Cardiac muscle cell (in vitro differentiated cells and primary cell): ENCODE measurements at regions not wholly inside any gene's neighbourhood (a gene's known extent, or its start where the extent isn't known, plus 50 kb on each side); places are given as distances from the start of the nearest gene placed in this dataset.

Source experiments
- DNase-seq, 2 donors: peaks; one replicate each; pipeline versions ENCODE4 v3.0.0 to v3.0.0-alpha.2; 2010 to 2017; ENCODE audit warnings: low read depth in 1 of 2, low spot score in 1 of 2
- H3K27ac ChIP-seq: fragments of 200-600 bp; sonication (generic); 2 replicates; pipeline ENCODE4 v1.5.1; 2016
- H3K27me3 ChIP-seq: fragments of 200-600 bp; sonication (generic); 2 replicates; pipeline ENCODE4 v1.6.0; 2016; ENCODE audit warnings: control low read depth
- H3K36me3 ChIP-seq: fragments of 200-600 bp; sonication (generic); 2 replicates; pipeline ENCODE4 v1.5.1; 2016; ENCODE audit warnings: control low read depth
- H3K4me1 ChIP-seq: fragments of 200-600 bp; sonication (generic); 2 replicates; pipeline ENCODE4 v1.8.1; 2017; ENCODE audit warnings: low read depth, mild to moderate bottlenecking, mixed run types
- H3K4me3 ChIP-seq: fragments of 200-600 bp; sonication (generic); 2 replicates; pipeline ENCODE4 v1.5.1; 2016; ENCODE audit warnings: mild to moderate bottlenecking
- H3K9me3 ChIP-seq: fragments of 200-600 bp; sonication (generic); 2 replicates; pipeline ENCODE4 v1.5.1; 2017; ENCODE audit warnings: low read depth, mild to moderate bottlenecking, control low read depth
- CTCF ChIP-seq: IDR thresholded peaks from 2 replicates; pipeline ENCODE4 v1.5.1; 2012; ENCODE audit warnings: low read depth, mild to moderate bottlenecking, low read length

- Histone ChIP-seq H3K36me3 (no peaks in the 10 kb centered on the region), H3K27ac (no peak overlapping the region), H3K9me3 (no peaks in the 10 kb centered on the region), H3K4me1 (no peaks in the 10 kb centered on the region), H3K27me3 (no peaks in the 10 kb centered on the region), H3K4me3 (no peak overlapping the region)
- DNase-seq = no peak
- no peak for TF ChIP-seq CTCF
These were observed 84.1 kb downstream of the ACTBL2 start for GRCh38 chr5:57398413-57399093.

GRCh38 chr5:57396701-57397100 lies 85.9 kb downstream of the ACTBL2 start:
- H3K9me3 ChIP-seq = no peaks in the 10 kb centered on the region
- TF ChIP-seq CTCF = no peak
- no peaks in the 10 kb centered on the region for H3K36me3 ChIP-seq
- H3K27me3 ChIP-seq = no peaks in the 10 kb centered on the region
- DNase-seq = no peak
- H3K27ac ChIP-seq = no peak overlapping the region
- H3K4me3 ChIP-seq = no peak overlapping the region
- no peaks in the 10 kb centered on the region for H3K4me1 ChIP-seq

- H3K4me3 ChIP-seq = no peak overlapping the region
- no peaks in the 10 kb centered on the region for H3K4me1 ChIP-seq
- no peak for DNase-seq
- no peak overlapping the region for H3K27ac ChIP-seq
- H3K27me3 ChIP-seq = no peaks in the 10 kb centered on the region
- H3K36me3 ChIP-seq = no peaks in the 10 kb centered on the region
- H3K9me3 ChIP-seq = no peaks in the 10 kb centered on the region
- TF ChIP-seq CTCF = no peak
These were observed 88.0 kb downstream of the ACTBL2 start for GRCh38 chr5:57394421-57395210.

GRCh38 chr5:57386958-57387357 lies 95.7 kb downstream of the ACTBL2 start:
- no peak for TF ChIP-seq CTCF
- Histone ChIP-seq H3K9me3 (no peaks in the 10 kb centered on the region), H3K27me3 (no peaks in the 10 kb centered on the region), H3K4me3 (no peak overlapping the region), H3K27ac (no peak overlapping the region), H3K4me1 (no peaks in the 10 kb centered on the region), H3K36me3 (no peaks in the 10 kb centered on the region)
- DNase-seq = peak; percentile 58 to 79

GRCh38 chr5:57383093-57383861 lies 99.3 kb downstream of the ACTBL2 start:
- peak in 1 of 2 donors; percentile 90 for DNase-seq
- no peaks in the 10 kb centered on the region for H3K36me3 ChIP-seq

More at GRCh38 chr5:57383093-57383861, 99.3 kb downstream of the ACTBL2 start:
- Histone ChIP-seq H3K4me3 (no peak overlapping the region), H3K27me3 (no peaks in the 10 kb centered on the region), H3K27ac (no peak overlapping the region), H3K9me3 (no peaks in the 10 kb centered on the region), H3K4me1 (no peaks in the 10 kb centered on the region)
- TF ChIP-seq CTCF = peak; percentile 39
